Nephron (organoid): ENCODE measurements at regions not wholly inside any gene's neighbourhood (a gene's known extent, or its start where the extent isn't known, plus 50 kb on each side); places are given as distances from the start of the nearest gene placed in this dataset.
A peak's percentile ranks its signal among the peaks of the same experiment; 100 is the strongest.

Source experiments
- H3K27ac Mint-ChIP-seq, 3 experiments: 2 replicates each; pipeline ENCODE4 v1.8.0; 2020; ENCODE audit warnings: mixed read lengths in 3 of 3, mild to moderate bottlenecking in 2 of 3, moderate library complexity in 1 of 3
- H3K27me3 Mint-ChIP-seq: 2 replicates; pipeline ENCODE4 v1.8.0; 2021; ENCODE audit warnings: low read depth, mild to moderate bottlenecking, moderate library complexity, mixed read lengths
- H3K36me3 Mint-ChIP-seq: 2 replicates; pipeline ENCODE4 v1.8.0; 2020; ENCODE audit warnings: low read depth, mixed read lengths
- H3K4me1 Mint-ChIP-seq: 2 replicates; pipeline ENCODE4 v1.8.0; 2020; ENCODE audit warnings: mixed read lengths
- H3K4me3 Mint-ChIP-seq, 3 experiments: 2 replicates each; pipeline ENCODE4 v1.8.0; 2020; ENCODE audit warnings: mild to moderate bottlenecking in 3 of 3, mixed read lengths in 3 of 3, moderate library complexity in 2 of 3
- H3K9me3 Mint-ChIP-seq: 2 replicates; pipeline ENCODE4 v1.8.0; 2020; ENCODE audit warnings: mixed read lengths
- TF ChIP-seq, protein P1 (sequence below), 3 experiments: fragments of 200-600 bp; sonication (generic); IDR thresholded peaks; one replicate each; pipeline ENCODE4 v1.5.0; 2021; ENCODE audit warnings: antibody characterized with exemption in 3 of 3; ENCODE audit not compliant: unreplicated experiment in 3 of 3

DNA sequence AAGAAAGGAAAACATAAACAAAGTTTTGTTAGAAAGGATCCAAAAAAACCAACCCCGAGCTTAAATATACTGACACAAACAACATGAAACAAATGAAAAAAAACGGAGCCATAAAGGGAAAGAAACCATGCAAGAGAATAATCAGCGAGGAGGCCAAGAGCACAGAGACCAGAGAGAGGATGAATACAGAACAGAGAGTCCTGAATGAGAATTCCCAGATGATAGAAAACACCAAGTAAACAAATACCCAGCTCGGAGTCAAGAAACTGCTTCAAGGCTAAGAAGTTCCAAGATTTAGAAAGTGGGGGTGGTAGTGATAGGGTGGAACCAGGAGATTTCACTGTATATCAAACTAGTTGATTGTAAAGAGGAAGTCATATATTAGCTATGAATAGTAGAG lies 313.3 kb downstream of the OSR1 start:
- TF ChIP-seq, protein P1, sequence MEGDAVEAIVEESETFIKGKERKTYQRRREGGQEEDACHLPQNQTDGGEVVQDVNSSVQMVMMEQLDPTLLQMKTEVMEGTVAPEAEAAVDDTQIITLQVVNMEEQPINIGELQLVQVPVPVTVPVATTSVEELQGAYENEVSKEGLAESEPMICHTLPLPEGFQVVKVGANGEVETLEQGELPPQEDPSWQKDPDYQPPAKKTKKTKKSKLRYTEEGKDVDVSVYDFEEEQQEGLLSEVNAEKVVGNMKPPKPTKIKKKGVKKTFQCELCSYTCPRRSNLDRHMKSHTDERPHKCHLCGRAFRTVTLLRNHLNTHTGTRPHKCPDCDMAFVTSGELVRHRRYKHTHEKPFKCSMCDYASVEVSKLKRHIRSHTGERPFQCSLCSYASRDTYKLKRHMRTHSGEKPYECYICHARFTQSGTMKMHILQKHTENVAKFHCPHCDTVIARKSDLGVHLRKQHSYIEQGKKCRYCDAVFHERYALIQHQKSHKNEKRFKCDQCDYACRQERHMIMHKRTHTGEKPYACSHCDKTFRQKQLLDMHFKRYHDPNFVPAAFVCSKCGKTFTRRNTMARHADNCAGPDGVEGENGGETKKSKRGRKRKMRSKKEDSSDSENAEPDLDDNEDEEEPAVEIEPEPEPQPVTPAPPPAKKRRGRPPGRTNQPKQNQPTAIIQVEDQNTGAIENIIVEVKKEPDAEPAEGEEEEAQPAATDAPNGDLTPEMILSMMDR (IDR thresholded peaks at IDR 0.05; ENCODE audit: unreplicated experiment in 3 of 3), result no peak
- H3K27ac Mint-ChIP-seq, result peak overlapping the region; percentile 1 to 71 (median 70)
- no peaks in the 10 kb centered on the region for H3K9me3 Mint-ChIP-seq
- H3K4me3 Mint-ChIP-seq, result no peak overlapping the region
- no peaks in the 10 kb centered on the region for H3K36me3 Mint-ChIP-seq
- H3K27me3 Mint-ChIP-seq, result no peaks in the 10 kb centered on the region
- H3K4me1 Mint-ChIP-seq, result peaks cover 65% of the 10 kb centered on the region

DNA sequence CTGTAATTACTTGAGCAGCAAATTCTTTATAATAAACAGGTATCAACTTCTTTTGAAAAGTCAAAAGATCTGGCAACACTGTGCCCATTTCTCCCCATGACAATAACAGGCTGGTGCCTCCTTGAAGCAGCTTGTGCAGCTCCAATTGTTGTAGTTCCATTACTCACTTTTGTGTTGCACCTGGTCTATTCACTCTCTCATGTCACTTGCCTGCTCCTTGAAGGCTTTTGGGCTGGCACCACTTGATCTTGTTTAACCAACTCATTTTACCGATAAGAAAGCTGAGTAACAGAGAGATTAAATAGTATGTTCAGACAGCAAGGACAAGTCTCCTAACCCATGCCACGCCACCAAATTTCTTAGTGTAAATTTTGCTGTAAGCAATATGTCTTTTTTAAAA lies 314.5 kb downstream of the OSR1 start:
- Mint-ChIP-seq H3K9me3 (no peaks in the 10 kb centered on the region), H3K36me3 (no peaks in the 10 kb centered on the region), H3K4me3 (no peak overlapping the region), H3K27ac (peak overlapping the region in 1 of 3 experiments; percentile 36), H3K4me1 (peaks cover 55% of the 10 kb centered on the region), H3K27me3 (no peaks in the 10 kb centered on the region)
- TF ChIP-seq, protein P1 (IDR thresholded peaks at IDR 0.05; ENCODE audit: unreplicated experiment in 3 of 3), result no peak

DNA sequence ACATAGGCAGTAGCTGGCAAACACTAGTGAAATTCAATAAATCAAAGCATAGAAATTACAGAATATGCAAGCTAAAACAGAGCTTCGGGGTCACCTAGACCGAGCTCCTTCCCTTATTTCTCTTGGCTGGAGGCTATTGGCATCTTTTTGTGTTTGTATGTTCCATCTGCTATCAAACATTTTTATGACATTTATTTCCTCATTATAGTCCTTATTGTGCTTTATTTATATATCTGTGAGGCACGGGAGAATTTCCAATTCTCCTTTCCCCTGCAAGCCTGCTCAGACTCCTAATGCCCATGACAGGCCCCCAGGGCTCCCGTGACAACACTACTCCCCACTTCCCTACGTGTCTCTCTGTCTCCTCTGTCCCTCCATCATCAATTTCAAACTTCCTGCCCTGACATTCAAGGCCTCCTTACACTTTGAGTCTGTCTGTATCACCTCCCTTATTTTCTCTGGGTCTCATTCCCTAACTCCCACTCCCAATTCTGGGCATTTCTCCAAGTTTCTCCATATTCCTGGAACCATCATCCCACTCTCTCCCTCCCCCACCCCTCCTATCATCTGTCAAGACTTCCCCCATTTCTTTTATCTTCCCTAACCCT lies 316.9 kb downstream of the OSR1 start:
- peaks cover 45% of the 10 kb centered on the region for H3K4me1 Mint-ChIP-seq
- peak overlapping the region; percentile 56 to 91 (median 68) for H3K27ac Mint-ChIP-seq
- H3K27me3 Mint-ChIP-seq, result no peaks in the 10 kb centered on the region
- H3K36me3 Mint-ChIP-seq, result no peaks in the 10 kb centered on the region
- no peaks in the 10 kb centered on the region for H3K9me3 Mint-ChIP-seq
- H3K4me3 Mint-ChIP-seq, result no peak overlapping the region
- TF ChIP-seq, protein P1 (IDR thresholded peaks at IDR 0.05; ENCODE audit: unreplicated experiment in 3 of 3), result no peak

DNA sequence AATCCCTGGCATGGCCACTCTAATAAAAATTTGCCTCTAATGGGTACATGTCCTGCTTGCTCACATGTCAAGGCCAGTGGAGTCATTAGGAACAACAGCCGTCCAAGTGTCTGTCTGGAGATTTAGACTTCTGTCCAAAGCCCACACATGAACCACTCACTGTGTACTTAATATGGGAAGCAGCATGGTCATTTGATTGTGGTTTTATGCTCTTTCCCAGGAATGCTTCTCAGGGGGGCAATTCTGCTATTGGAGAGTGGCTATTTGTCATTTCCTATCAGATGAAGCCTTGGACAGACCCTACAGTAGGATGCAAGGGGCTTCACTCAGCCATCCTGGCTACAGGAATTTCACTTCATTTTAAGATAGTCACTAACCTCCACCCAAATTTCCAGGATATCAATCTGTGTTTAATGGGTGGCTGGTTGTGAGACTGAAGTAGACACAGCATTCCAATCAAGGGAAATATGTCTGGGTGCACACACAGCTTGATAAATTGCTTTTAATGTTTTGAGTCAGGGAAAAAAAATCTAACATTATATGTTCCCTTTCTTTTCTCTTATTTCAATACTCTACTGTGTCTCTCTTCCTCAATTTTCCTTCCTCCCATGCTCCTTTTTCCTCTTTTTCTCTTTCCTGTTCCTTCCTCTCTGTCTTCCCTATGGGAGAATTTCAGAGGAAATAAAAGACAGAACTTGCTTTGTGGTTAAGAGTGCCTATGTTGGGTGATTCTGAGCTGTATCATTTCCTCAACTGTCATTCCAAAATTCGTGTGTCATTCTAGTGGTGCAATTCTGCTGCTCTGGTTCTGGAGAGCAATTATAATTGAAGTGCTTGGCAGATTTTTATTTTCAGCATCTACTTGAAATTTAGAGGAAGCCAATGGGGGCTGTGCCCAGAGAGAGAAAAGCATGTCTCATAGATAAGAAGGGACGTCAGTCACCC lies 320.1 kb downstream of the OSR1 start:
- Mint-ChIP-seq H3K4me1 (peaks cover 35% of the 10 kb centered on the region), H3K27ac (peak overlapping the region in 2 of 3 experiments; percentile 12 to 52), H3K4me3 (no peak overlapping the region), H3K27me3 (no peaks in the 10 kb centered on the region), H3K36me3 (no peaks in the 10 kb centered on the region), H3K9me3 (no peaks in the 10 kb centered on the region)
- TF ChIP-seq, protein P1 (IDR thresholded peaks at IDR 0.05; ENCODE audit: unreplicated experiment in 3 of 3), result no peak

DNA sequence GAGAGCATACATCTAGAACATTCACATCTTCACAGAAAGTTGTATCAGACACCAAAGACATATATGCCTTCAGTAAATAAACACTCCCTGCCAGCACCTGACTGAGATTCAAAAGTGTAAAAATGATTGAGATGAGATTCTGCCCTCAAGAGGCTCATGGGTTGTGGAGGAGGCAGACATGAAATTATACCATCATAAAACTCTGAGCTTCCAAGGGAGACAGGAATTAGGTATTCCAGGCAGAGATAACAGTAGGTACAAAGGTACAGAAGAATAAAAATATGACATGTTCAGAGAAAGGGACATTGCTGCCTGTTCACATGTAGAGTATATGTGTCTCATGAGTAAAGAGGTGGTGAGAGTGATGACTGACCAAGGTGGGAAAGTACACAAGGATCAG lies 322.3 kb downstream of the OSR1 start:
- Mint-ChIP-seq H3K36me3 (no peaks in the 10 kb centered on the region), H3K27ac (peak overlapping the region; percentile 78 to 85 (median 80)), H3K27me3 (no peaks in the 10 kb centered on the region), H3K9me3 (no peaks in the 10 kb centered on the region), H3K4me3 (no peak overlapping the region), H3K4me1 (peaks cover 27% of the 10 kb centered on the region)
- TF ChIP-seq, protein P1 (IDR thresholded peaks at IDR 0.05; ENCODE audit: unreplicated experiment in 3 of 3), result no peak
